GM19395 (cell line): ENCODE measurements at regions not wholly inside any gene's neighbourhood (a gene's known extent, or its start where the extent isn't known, plus 50 kb on each side); places are given as distances from the start of the nearest gene placed in this dataset.
"Not testable (repeated sequence)": the region's sequence is repeated elsewhere in the genome, so short reads cannot be mapped to it uniquely, and the experiment has no call there.

Experiments used
- ATAC-seq: cut with Tn5 transposase; IDR thresholded peaks from one replicate; pipeline ENCODE4 v1.9.1; 2021; ENCODE audit warnings: mild to moderate bottlenecking, moderate library complexity; ENCODE audit not compliant: unreplicated experiment

GRCh38 chr12:126397071-126397581 lies 1331.9 kb downstream of the AACS start:
- no peak for ATAC-seq

DNA sequence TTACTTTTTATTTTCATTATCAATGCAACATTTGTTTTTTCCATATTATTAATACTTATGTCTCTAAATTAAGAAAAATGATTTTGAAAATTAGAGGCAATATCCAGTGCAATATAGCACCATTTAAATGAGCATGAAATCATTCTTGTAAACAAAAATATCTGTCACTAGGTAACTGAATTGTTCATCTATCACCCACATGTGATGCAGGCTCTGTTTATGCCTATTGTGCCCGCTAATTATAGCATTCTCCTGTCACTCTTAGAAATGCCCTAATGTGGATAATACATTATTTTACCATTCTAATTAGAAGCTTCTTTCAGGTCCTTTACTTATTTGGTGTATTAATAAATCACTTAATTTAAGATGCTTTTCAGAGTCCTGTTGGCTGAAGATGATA lies 1332.4 kb downstream of the AACS start:
- ATAC-seq: no peak

DNA sequence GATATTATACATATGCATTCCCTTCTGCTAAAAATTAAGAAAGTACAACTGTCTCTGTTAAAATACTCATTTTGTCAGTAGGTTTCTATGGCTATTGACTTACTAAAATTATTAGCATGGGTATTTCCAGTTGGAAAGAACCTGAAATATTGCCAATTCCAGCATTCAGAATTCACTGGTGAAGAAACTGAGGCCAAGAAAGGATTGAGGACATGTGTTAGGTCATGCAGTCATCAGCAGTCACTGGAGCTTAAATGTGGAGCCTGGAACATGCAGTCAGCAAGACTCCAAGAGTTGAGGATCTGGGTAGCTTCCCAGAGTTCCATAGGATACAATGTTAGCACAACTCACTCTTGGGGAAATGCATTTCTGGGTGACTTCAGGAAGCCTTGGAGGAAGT lies 1335.6 kb downstream of the AACS start:
- no peak for ATAC-seq

DNA sequence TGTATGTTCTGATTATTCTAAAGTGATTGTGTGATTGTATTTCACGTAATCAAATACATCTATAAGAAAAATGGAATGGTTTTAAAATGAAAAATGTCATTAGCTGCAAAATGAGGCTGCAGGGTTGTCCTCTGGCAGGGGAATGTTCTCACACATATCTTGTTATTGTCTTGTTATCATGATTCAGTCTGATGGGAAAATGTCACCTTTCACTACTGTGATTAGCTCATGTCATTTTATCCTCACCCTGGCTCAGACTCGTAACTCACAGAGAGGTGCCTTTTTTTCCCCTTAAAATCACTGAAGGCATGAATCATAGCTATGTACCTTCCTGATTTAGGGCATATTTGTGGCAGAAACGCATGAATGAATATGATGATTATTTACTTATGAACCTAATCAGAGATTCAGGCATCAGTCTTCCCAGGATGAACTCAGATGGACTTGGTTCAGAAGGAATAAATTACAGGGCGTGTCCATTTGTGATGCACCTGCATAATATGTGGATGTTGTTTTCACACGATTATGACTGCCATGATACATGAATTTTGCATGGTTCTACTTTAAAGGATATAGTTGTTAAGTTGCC lies 1339.2 kb downstream of the AACS start:
- no peak for ATAC-seq

GRCh38 chr12:126418400-126418799 lies 1353.2 kb downstream of the AACS start:
- ATAC-seq: no peak

DNA sequence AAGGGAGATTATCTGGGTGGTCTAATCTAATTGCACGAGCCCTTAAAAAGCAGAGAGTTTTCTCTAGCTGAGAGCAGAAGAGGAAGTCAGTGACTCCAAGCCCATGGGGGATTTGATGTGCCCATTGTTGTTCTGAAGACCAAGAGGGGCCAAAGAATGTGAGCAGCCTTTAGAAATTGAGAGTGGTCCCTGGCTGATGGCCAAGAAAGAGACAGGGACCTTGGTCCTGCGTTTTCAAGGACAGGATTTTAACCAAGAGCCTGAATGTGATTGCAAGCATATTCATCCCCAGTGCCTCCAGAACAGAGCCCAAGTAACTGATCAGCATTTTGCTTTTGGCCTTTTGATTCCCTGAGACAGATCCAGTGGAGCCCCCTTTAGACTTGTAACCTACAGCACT lies 1353.9 kb downstream of the AACS start:
- ATAC-seq: no peak

DNA sequence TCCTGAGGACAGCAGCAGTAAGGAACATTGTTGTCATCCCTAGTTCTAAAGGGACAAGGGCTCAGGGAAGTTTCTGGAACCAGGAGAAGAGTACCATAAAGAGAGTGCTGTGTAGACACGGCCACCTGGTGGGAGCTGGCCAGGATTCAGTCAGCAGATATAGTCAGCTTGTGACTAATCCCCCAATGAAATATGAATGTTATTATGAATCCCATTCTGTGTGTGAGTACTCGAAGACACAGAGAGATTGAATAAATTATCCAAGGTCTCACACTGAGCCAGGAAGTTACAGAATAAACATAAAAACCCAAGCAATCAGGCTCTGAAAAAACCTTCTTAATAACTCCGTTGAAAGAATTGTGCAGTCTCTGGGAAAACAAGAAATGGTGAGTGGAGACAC lies 1359.5 kb downstream of the AACS start:
- no peak for ATAC-seq

DNA sequence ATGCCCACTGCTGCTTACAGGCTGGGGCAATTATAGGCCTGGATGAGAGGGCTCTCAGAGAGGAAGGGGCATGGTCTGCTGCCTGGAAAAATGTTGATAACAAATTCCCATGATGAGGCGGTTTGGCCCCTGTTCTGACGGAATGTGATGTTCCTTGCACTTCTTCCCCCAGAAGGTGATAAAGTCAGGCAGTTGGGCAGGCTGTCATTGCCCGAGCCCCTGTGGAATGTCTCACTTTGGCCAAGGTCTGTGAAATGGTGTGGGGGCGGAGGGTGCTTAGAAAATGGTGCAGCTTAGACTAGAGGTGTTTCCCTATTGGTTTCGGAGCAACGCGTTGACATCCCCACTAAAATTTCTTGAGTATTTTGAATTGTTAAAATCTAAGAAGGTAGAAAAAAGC lies 1360.0 kb downstream of the AACS start:
- no peak for ATAC-seq

DNA sequence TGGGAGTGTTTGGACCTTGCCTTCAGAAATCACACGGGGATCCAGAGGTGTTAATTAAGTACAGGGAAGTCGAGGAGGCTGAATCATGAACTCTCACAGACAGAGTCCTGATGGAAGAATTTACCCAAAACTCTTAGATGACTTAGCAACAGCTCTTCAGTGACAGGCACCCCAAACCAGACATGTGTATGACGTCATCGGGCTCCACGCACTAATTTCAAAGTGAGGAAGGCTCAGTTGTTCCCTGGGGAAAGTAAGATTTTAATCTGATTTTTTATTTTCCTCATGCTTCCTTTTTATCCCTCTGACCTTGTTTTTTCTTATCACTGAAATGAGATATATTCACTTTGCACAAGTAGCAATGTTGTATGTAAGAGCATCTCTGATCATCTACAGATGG lies 1363.5 kb downstream of the AACS start:
- no peak for ATAC-seq

GRCh38 chr12:126430921-126431320 lies 1365.7 kb downstream of the AACS start:
- ATAC-seq: no peak

- ATAC-seq: no peak
These were observed 1366.5 kb downstream of the AACS start for GRCh38 chr12:126431767-126432166.

DNA sequence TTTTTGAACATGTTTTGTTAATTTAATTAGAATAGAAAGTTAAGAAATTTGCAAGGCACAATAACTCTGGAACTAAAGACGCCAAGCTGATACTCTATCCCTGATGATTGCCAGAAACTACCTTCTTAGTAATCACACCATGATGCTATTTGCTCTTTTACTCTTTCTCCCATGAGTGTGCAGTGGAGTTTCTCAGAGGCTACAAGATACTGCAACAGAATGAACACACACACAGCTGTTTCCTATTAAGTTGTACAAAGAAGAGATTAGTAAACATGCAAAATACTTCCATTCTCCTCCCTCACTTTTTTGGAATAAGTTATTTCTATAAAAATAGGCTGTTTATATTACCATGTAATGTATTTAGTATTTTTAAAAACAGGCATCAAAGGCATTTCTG lies 1367.5 kb downstream of the AACS start:
- no peak for ATAC-seq

GRCh38 chr12:126434412-126434985 lies 1369.3 kb downstream of the AACS start:
- ATAC-seq: no peak

- no peak for ATAC-seq
These were observed 1370.8 kb downstream of the AACS start for GRCh38 chr12:126436041-126436440.

DNA sequence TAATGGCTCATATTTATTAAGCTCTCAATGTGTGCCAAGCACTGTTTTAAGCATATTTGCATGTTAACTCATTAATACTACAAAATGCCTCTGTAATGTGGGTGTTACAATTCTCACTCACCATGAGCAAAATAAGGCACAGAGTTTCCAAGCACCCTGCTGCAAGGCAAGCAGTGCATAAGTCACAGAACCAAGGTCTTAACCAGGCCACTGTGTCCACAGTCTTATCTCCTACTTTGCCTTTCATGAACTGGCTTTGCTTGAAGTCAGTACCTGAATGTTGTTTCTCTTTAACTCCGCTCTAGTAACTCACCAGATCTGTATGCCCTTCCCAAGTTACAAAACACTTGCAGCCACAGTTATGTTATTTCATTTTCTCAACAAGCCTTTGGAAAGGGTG lies 1372.7 kb downstream of the AACS start:
- ATAC-seq: no peak

- no peak for ATAC-seq
These were observed 1378.7 kb downstream of the AACS start for GRCh38 chr12:126443977-126444376.

GRCh38 chr12:126447346-126447745 lies 1382.1 kb downstream of the AACS start:
- no peak for ATAC-seq

GRCh38 chr12:126451809-126452208 lies 1386.6 kb downstream of the AACS start:
- ATAC-seq: no peak

GRCh38 chr12:126452686-126453085 lies 1387.5 kb downstream of the AACS start:
- ATAC-seq: not testable (repeated sequence)

GRCh38 chr12:126454581-126454980 lies 1389.3 kb downstream of the AACS start:
- ATAC-seq: no peak

- ATAC-seq: no peak
These were observed 1392.5 kb downstream of the AACS start for GRCh38 chr12:126457776-126458175.

- ATAC-seq: no peak
These were observed 1398.9 kb downstream of the AACS start for GRCh38 chr12:126464153-126464552.

DNA sequence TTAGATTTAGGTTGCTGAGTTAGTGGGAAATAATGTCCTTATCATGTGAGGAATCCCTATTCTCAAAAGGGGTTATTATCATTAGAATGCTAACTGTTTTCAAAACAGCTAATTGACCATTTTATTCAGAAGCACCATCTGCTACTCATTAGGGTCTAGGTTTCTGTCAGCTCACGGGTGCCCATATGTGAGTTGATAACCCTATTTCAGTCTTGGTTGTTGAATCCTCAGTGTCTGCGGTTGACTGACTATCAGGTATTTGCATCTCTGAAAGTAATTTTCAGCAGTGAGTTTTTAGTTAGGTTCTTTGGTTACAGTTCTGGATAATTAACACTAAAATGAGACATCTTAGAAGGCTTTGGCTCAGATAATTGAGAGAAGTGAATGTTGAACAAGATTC lies 1404.0 kb downstream of the AACS start:
- no peak for ATAC-seq
